ENCODE measurements at regions not wholly inside any gene's neighbourhood (a gene's known extent, or its start where the extent isn't known, plus 50 kb on each side); places are given as distances from the start of the nearest gene placed in this dataset.
"Not testable (repeated sequence)": the region's sequence is repeated elsewhere in the genome, so short reads cannot be mapped to it uniquely, and the experiment has no call there.

DNA sequence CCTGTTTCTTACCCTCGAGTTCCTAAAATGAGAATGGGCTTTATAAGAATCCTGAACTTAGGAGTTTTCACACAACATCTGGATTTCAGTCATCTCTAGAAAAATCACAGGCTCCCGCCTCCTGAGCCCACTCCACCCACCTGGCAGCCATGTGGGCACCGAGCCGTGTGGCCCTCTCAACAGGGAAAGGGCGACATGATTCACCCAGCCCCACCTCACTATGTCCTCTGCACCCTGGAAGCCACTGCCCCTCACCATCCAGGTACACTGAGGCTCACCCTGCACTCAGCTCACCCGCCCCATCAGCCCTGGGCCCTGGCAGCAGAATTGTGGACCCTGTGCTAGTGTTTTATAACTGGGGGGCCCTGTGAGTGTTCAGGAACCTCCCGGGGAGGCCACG is 101.5 kb downstream of the SHANK2 start:
- no peak for DNase-seq

DNA sequence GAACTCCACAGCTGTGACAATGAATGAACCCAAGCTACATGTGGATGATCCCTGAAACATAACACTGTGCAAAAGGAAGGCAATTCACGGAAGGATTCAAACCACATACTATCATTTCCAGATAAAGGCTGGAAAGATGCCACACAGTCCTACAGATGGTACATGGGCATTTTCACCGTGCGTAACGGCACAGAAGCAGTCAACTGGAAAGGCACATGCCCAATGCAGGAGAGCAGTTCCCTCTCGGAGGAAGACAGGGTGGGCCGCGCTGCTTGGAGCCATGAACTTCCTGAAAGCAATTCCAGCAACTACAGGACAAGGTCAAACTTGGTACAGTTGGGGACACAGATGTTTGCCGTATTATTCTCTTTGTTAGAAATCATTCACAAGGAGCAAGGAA is 103.7 kb downstream of the SHANK2 start:
- DNase-seq: no peak

DNA sequence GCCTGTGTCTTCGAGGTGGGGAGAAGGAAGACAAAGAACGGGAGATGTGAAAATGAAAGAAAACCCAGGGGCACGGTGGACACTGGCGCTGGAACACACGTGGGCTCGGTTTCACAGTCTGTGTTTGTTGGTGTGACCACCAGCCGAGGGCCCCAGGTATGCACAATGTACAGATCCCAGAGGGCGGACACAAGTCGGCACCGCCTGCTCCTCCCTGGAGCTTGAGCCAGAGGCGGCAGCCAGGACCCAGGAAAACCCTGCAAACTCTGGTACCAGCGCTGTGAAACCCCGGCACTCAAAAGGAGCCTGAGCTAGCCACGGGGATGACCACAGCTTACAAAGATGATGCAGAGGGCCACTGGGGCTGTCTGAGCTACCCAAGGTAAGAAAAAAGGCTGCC is 105.0 kb downstream of the SHANK2 start:
- no peak for DNase-seq

DNA sequence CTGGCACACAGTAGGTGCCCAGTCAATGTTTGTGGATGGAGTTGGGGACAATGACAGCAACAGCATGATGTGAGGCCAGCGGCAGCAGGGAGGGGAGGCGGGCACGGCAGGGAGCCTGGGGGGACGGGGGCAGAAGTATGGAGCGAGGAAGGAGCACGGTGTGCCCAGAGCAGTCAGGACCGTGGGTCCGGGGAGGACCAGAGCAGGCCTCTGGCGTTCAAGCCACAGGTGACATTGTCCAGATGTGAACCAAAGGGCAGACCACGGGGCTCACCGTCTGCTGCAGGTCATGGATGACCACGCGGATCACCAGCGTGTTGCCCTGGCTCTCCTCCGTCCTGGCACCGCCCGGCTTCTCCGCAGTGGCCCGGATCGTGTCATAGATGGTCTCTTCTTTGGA is 105.5 kb downstream of the SHANK2 start:
- no peak for DNase-seq

DNA sequence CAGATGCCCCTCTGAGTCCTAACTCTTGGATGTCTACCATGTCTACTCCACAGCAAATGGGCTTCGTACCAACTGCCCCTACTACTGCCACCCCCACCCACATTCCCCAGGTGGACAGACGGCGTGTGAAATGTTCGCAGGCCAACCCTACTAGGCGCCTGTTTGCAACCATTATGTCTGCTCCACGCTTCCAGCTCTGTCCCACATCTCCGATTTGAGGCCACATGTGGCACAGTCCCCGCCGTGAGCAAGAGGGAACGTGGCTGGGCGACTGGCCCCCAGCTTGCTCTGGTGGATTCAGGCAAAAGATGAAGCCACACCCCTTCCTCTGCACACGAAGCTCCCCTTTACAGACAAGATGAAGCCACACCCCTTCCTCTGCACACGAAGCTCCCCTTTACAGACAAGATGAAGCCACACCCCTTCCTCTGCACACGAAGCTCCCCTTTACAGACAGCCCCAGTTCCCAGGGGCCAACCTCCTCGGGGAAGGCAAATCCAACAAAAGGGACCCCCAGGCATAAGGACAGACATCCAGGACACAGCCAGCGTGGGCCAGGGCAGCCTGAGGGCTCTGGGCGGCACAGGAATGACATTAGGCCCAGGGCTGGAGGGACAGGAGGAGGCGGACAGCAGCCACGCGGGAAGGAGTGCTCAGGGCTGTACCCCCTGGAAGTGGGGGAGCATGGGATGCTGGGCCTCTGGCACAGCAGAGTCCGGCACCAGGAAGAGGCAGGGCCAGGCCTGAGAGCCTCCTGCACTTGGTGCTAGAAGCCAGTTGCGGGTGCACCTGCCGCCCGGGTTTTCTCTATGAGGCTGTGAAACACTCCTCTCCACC is 106.2 kb downstream of the SHANK2 start:
- no peak for DNase-seq

DNA sequence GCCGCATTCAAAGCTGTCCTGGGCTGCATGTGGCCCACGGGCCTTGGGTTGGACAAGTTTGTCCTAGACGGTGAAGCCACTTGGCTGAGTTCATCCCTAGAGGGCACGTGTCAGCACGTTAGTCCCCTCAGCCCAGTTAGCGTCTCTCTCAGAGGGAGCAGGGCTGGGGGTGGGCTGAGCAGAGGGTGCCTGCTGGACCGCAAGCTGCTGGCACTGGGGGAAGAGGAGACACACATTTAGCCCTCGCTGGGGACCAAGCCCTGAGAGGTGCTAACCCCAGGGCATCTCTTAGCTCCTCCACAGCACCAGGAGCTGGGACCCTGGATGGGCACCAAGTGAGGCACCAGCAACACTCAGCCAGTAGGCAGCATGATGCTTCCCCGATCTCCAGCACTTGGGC is 107.0 kb downstream of the SHANK2 start:
- no peak for DNase-seq

DNA sequence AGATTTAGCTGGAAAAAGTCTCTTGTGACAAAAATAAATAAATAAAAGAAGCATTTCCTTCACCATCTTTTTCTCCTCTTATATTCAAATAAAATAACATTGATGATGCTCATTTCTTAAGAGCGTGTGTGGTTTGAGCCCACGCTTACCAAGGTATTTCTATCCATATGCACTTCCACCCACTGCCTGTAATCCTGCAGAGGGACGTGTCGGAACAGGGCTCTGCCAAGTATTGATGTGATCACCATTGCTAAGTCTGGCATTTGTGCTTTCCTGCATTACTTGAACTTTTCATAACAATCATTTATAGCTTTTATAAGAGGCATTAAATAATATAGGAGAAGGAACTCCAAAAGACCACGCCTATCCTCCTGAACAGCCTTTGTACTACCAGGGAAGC is 107.6 kb downstream of the SHANK2 start:
- DNase-seq: no peak

DNA sequence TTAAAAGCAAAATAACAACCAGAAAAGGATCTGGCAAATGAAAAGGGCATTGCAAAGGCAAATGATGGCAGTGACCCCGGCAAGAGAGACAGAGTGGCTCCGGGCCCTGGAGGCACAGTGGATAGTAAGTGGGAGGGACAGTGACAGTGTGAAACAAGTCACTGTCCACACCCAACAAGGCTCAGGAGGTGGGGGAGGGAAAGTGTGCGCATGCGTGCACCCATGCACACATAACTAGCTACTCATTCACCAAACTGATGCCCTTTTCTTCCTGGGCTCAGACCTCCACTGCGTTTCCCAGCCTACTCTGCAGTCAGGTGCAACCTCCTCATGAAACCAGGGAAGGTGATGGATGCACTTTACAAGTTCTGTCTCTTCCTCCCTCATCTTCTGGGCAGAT is 108.4 kb downstream of the SHANK2 start:
- no peak for DNase-seq

DNA sequence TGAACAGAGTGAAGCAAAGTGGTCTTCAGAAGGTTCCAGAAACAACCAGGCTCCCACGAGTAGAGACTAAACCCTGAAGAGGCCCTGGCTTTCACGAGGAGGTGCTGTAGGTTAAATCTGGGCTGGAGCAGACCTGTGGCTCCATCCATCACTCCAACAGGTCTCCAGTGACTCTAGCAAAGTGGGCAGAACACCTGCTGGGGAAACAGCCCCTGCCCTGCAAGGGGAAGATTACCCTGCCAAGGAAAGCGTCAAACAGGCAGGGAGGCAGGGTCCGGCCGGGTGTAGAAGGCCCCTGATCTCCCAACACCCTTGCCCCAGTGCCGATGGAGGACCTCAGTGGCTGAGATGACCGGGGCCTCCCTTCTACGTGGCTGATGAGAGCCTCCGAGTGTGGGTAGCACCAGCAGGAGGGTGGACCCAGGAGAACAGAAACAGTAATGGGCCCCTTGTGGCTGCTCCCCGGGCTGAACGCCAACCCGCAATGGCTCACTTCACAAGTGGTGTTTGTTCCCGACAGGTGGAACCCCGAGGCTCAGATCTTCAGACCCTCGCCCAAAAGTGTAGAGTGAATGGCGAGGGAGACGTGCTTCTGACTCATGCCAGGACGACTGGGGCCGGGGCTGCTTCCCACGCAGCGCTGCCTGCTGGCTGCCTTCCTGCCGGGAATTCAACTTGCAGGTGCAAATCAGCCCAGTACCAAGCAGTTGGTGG is 112.0 kb downstream of the SHANK2 start:
- no peak for DNase-seq

DNA sequence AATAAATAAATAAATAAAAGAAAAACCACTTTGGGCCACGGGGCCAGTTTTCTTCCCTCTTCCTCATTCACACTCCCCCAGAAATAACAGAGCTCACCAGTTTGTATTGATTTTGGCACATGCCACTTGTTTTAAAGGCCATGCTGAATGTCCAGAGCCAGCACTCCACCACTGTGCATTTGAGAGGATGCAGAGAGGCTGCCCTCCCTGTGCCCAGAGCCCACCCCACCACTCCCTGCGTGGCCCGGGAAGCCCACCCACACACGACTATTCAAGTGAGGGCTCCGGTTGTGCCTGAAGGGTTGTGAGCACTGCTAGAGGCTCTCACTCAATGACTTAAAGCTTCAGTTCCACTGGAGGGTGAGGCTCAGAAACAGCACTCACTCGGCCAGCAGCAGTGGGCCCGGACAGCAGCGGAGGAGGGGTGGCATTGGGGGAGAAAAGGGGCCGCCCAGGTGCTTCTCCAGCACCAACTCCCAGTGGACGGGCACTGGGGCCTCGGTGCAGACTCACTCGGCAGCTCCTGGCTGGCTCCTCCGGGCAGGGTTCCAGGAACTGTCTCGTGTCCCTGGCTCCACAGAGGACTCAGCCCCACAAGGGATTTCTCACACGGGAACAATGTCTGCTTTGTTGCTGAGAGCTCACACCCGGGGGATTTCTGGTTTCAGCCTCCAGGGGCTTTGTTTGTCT is 112.7 kb downstream of the SHANK2 start:
- no peak for DNase-seq

DNA sequence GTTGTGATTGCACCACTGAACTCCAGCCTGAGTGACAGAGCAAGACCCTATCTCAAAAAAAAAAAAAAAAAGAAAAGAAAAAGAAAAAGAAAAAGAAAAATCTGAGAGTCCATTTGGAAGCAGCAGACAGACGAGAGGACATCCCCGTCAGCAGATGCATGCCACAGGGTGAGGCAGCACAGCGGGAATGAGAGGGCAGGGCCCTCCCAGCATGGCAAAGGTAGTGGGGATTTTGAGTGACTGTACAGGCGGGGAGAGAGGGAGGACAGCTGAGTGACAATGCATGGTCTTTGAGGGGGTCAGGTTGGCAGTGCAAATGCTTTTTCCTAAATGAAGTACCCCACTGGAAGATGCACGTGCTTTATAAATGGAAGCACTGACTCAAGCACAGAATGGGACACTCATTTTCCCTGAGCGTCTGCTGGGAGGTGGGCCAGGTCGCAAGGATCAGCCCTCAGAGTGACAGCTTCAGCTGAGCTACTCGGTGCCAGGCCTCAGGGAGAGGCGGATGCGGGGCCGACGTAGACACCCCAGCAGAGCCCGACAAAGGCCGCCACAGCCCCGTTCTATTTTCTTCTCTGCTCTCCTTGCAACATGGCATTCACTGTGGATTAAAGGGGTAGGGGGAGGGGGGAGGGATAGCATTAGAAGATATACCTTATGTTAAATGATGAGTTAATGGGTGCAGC is 113.5 kb downstream of the SHANK2 start:
- no peak for DNase-seq

DNA sequence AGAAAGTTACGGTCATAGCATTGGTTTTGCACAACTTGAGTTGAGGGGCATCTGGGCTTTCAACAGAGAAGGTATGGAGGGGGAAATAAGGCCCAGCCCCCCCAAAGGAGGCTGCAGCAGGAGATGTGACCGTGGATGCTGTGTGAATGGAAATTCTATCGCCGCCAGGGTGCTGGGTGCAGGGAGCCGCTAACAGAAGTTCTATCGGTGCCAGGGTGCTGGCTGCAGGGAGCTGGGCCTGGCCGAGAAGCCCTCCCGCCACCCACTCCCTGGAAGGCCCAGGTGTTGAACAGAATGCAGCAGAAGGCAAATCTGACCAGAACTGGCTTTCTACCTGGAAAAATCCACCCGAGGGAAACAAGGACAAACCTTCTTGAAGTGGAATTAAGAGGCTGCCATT is 115.0 kb downstream of the SHANK2 start:
- DNase-seq: no peak

DNA sequence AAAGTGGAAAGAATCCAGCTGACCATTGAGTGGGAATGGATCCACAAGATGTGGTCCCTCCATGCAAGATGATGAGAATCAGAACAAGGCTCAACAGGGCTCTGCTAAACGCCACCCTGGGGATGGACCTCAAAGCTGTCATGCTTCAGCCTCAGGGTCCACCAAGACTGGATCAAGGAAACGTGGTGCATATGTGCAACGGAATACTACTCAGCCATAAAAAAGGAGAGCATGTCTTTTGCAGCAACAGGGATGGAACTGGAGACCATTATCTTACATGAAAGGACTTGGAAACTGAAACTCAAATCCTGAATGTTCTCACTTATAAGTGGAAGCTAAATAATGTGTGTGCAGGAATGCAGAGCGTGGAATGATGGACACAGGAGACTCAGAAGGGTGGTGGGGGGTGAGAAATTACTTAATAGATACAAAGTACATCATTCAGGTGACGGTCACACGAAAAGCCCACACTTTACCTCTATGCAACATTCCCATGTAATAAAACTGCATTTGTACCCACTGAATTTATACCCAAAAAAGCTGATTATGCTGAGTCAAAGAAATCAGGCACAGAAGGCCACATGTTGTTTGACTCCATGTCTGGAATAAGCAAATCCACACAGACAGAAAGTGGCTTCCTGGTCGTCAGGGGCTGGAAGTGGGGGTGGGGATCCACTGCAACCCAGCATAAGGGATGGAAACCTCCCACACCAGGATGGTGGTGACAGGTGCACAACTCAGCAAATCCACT is 116.1 kb downstream of the SHANK2 start:
- no peak for DNase-seq

DNA sequence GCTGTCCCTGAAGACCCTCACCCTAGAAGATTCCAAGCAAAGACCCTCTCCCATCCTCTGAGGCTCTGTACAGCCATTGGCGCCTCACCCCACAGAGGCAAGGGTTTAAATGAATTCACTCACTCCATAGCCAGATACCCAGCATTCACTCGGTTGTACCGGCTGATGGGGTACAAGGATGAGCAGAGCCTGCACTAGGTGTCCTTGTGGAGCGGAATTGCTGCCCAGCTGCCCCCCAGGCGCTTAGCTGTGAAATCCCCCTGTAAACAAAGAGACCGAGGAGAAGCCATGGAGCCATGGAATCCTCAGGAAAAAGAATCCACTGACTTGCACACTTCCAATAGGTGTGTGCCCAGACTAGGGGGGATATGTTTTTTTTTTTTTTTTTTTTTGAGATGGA is 117.3 kb downstream of the SHANK2 start:
- no peak for DNase-seq

DNA sequence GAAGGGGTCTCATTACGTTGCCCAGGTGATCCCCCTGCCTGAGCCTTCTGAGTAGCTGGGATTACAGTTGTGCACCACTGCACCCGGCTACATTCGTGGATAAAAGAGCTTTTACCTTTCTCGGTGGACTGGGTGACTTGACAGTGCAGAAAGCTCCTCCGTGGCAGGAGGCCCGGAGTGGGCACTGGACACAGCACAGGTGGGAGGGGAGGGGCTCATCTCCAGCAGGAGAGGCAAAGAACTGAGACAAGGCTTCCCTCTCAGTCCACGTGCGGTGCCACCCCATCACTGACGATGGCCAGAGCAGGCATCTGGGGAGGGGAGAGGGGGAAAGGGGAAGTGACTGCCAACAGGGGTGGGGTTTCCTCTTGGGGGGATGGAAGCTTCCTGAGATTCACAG is 118.4 kb downstream of the SHANK2 start:
- DNase-seq: no peak

DNA sequence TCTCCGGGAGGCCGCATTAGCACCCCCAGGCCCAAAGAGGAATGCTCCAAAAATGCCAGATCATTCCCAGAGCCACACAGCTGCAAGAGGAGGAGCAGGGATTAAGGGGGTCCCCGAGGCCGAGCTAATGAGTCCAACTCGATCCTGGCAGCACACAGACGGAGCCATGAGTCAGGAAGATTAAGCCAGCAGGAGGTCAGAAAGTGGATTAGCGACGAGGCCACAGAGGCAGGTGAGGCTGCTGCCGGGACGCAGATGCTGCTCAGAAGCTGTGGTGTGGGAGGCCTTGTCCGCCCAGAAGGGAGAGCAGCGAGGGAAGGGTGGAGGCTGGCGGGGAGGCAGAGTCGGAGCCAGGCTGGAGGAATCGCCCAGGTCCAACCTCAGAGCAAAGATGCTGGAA is 120.5 kb downstream of the SHANK2 start:
- DNase-seq: peak in 1 of 3 experiments; percentile 14

DNA sequence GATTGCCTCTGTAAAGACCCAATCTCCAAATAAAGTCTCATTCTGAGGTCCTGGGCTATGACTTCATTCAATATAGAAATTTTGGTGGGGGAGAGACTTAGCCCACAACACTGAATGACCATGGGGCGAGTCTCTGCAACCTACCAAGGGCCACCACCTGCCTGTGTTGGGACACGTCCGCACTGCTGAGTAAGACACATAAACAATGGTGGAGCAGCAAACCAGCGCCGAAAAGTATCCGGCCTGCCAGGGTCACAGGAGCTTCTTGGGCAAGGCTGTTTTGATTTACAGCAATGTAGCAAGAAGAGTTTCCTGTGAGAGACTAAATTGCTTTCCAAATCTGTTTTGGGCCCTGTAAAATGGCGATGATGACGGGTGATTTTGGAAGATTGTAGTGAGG is 122.3 kb downstream of the SHANK2 start:
- DNase-seq: no peak

DNA sequence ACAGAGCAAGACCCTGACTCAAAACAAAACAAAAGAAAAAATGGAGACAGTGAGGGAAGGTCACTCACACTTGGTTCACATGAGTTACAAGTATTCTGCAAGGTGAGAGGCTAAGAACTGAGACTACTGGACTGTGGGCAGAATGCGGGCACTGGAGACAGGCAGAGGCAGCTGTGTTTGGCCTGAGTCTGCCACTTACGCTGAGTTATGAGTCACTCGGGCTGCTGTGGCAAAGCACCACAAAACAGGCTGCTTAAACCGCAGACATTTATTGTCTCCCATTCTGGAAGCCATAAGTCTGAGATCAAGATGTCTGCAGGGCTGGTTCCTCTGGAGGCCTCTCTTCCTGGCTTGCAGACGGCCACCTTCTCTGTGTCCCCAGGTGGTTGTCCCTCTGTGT is 122.8 kb downstream of the SHANK2 start:
- DNase-seq: peak in 1 of 3 experiments; percentile 24

DNA sequence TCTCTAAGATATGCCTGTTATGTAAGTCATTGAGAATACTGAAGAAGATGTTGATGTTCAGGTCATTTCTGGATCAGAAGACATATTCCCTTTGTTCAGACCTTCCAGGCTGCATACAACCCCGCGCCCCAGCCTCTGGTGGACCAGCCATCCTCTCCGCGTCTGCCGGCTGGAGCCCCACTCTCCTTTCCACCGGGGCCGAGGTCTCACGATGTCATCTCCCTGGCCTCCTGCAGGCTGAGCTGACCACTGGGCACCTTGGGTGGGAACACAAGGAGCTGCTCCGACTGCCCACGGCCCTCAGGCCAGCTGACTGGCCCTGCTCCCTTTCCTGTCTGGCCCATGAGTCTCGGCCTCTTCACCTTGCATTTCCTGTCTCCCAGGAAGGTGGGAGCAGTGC is 124.6 kb downstream of the SHANK2 start:
- DNase-seq: no peak

DNA sequence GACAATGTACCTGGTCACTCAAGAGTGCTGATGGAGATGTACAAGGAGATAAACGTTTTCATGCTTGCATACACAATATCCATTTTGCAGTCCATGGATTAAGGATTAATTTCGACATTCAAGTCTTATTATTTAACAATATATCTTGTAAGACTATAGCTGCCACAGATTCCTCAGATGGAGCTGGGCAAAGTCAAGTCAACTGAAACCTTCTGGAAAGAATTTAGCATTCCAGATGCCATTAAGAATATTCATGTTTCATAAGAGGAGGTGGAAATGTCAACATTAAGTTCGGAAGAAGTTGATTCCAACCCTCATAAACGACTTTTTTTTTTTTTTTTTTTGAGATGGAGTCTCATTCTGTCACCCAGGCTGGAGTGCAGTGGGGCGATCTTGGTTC is 126.0 kb downstream of the SHANK2 start:
- DNase-seq: not testable (repeated sequence)

DNA sequence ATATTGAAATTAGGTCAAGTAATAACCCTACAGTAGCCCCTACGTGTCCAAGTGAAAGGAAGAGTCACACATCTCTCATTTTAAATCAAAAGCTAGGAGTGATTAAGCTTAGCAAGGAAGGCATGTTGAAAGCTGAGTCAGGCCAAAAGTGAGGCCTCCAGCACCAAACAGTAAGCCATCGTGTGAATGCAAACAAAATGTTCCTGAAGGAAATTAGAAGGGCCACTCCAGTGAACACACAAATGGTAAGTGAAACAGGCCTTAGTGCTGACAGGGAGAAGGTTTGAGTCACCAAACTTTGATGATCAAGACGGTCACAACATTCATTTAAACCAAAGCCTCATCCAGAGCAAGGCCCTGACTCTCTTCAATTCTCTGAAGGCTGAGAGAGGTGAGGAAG is 127.2 kb downstream of the SHANK2 start:
- DNase-seq: no peak

DNA sequence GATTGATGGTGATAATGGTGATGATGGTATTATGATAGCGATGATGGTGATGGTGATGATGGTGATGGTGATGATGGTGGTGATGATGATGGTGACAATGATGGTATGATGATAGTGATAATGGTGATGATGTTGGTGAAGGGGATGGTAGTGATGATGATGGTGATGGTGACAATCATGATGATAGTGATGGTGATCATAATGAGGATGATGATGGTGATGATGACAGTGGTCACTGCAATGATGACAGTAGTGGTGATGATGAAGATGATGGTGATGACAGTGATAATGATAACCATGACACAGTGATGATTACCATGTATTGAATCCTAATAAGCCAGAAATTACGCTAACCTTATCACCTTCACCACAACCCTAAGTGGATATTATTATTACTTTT is 128.2 kb downstream of the SHANK2 start:
- no peak for DNase-seq

DNA sequence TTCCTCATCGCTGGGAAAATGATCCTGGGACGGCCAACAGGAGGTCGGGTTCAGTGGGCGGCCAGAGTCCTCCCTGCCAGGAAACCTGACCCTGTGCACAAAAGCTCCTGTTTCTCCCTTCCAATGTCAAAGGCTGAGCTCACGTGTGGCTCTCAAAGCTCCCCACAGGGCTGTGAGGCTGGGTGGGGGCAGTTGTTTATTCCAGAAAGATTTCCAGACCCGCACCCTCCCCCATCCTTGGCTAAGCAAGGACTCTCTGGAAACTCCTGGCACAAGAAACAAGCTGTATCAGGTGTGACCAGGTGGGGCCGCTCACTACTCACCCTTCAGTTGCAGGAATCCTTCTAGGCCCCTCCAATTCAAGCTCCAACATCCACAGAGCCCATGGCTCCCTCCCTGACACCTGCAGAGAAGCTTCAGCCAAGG is 131.9 kb downstream of the SHANK2 start:
- peak in 2 of 3 experiments; percentile 63 to 81 for DNase-seq
